ENCODE measurements at regions not wholly inside any gene's neighbourhood (a gene's known extent, or its start where the extent isn't known, plus 50 kb on each side); places are given as distances from the start of the nearest gene placed in this dataset.

DNA sequence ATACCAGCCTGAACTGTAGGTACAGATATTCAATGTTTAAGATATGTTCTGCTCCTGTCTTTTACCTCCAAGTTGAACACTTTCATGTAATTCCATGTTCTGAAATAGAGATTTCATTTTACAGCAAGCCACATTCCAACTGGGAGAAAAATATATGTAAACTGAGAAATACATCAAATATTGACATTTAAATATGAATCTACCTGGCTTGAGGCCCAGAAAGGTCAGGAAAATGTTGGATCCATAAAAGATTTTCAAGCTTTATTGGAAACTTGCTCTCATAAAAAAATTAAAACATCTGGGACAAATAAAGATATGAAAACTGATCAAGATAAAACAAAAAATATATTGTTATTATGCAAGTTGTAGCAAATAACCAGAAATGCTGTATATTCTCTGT is 1078.7 kb upstream of the ATXN8OS start:
- TF ChIP-seq PPARA (CRISPR knock-in tag; IDR thresholded peaks at IDR 0.05; ENCODE audit: borderline replicate concordance), result no peak
- TF ChIP-seq, protein P1, sequence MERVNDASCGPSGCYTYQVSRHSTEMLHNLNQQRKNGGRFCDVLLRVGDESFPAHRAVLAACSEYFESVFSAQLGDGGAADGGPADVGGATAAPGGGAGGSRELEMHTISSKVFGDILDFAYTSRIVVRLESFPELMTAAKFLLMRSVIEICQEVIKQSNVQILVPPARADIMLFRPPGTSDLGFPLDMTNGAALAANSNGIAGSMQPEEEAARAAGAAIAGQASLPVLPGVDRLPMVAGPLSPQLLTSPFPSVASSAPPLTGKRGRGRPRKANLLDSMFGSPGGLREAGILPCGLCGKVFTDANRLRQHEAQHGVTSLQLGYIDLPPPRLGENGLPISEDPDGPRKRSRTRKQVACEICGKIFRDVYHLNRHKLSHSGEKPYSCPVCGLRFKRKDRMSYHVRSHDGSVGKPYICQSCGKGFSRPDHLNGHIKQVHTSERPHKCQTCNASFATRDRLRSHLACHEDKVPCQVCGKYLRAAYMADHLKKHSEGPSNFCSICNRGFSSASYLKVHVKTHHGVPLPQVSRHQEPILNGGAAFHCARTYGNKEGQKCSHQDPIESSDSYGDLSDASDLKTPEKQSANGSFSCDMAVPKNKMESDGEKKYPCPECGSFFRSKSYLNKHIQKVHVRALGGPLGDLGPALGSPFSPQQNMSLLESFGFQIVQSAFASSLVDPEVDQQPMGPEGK (CRISPR knock-in tag; IDR thresholded peaks at IDR 0.05; ENCODE audit: borderline replicate concordance), result no peak
